WTC11 (cell line): ENCODE measurements at regions not wholly inside any gene's neighbourhood (a gene's known extent, or its start where the extent isn't known, plus 50 kb on each side); places are given as distances from the start of the nearest gene placed in this dataset.

Experiments used
- ATAC-seq: fragments of 200-7000 bp; cut with Tn5 transposase; 2 replicates; pipeline ENCODE4 v1.10.0; 2021; ENCODE audit warnings: mild to moderate bottlenecking, moderate library complexity
- CTCF ChIA-PET: fragments of 300-600 bp; sonication (Branson Sonifier 250); formaldehyde crosslinking; loops from one replicate; lab custom pipeline; 2021; ENCODE audit warnings: antibody characterized with exemption; lab: Charles Lee
- POLR2A ChIA-PET: fragments of 350-600 bp; sonication (Branson Sonifier 250); formaldehyde crosslinking; loops from one replicate; lab custom pipeline; 2021; ENCODE audit warnings: antibody characterized with exemption; lab: Charles Lee
- DNase-seq: peaks from one replicate; pipeline ENCODE4 v3.0.0; 2021; ENCODE audit warnings: low spot score
- H3K27ac Mint-ChIP-seq: 2 replicates; pipeline ENCODE4 v1.8.0; 2021; ENCODE audit warnings: mixed read lengths
- H3K27me3 Mint-ChIP-seq: 2 replicates; pipeline ENCODE4 v1.8.0; 2021; ENCODE audit warnings: low read depth, mild to moderate bottlenecking, moderate library complexity, mixed read lengths
- H3K36me3 Mint-ChIP-seq: 2 replicates; pipeline ENCODE4 v1.8.0; 2021; ENCODE audit warnings: mixed read lengths
- H3K4me1 Mint-ChIP-seq: 2 replicates; pipeline ENCODE4 v1.8.0; 2022; ENCODE audit warnings: mixed read lengths
- H3K4me3 Mint-ChIP-seq: 2 replicates; pipeline ENCODE4 v1.8.0; 2021; ENCODE audit warnings: mild to moderate bottlenecking, moderate library complexity, mixed read lengths
- H3K9me3 Mint-ChIP-seq: 2 replicates; pipeline ENCODE4 v1.8.0; 2021; ENCODE audit warnings: mixed read lengths
- CTCF ChIP-seq: fragments of 200-600 bp; IDR thresholded peaks from 2 replicates; pipeline ENCODE4 v1.8.0; 2022; ENCODE audit warnings: antibody characterized with exemption
- FOXJ3 ChIP-seq: sonication (generic); formaldehyde crosslinking; IDR thresholded peaks from 2 replicates; pipeline ENCODE4 v1.9.0; 2021; ENCODE audit warnings: missing genetic modification reagents, mild to moderate bottlenecking, borderline replicate concordance
- FOXK1 ChIP-seq: sonication (generic); formaldehyde crosslinking; IDR thresholded peaks from 2 replicates; pipeline ENCODE4 v1.8.0; 2022; ENCODE audit warnings: mild to moderate bottlenecking, moderate library complexity, missing genetic modification reagents
- HMGA2 ChIP-seq: fragments of 250-450 bp; sonication (Bioruptor Pico); IDR thresholded peaks from 2 replicates; pipeline ENCODE4 v1.4.0; 2021; ENCODE audit warnings: mild to moderate bottlenecking, moderate library complexity
- MYBL2 ChIP-seq: sonication (generic); formaldehyde crosslinking; IDR thresholded peaks from 2 replicates; pipeline ENCODE4 v1.8.1; 2023; ENCODE audit warnings: mild to moderate bottlenecking, moderate library complexity, missing genetic modification reagents
- NFE2L1 ChIP-seq: sonication (generic); formaldehyde crosslinking; IDR thresholded peaks from 2 replicates; pipeline ENCODE4 v1.8.1; 2023; ENCODE audit warnings: missing genetic modification reagents
- NR2C2 ChIP-seq: sonication (generic); formaldehyde crosslinking; IDR thresholded peaks from 2 replicates; pipeline ENCODE4 v1.8.0; 2022; ENCODE audit warnings: mild to moderate bottlenecking, missing genetic modification reagents
- NR3C1 ChIP-seq: sonication (generic); formaldehyde crosslinking; conservative IDR thresholded peaks from 2 replicates; pipeline ENCODE4 v1.8.1; 2023; ENCODE audit warnings: low read depth, mild to moderate bottlenecking, missing genetic modification reagents
- PRRX2 ChIP-seq: fragments of 250-450 bp; sonication (Bioruptor Pico); IDR thresholded peaks from 2 replicates; pipeline ENCODE4 v1.8.0; 2021; ENCODE audit warnings: mild to moderate bottlenecking
- SMAD3 ChIP-seq: sonication (generic); formaldehyde crosslinking; IDR thresholded peaks from 2 replicates; pipeline ENCODE4 v1.8.0; 2022; ENCODE audit warnings: missing genetic modification reagents, mild to moderate bottlenecking, borderline replicate concordance
- STAT6 ChIP-seq: sonication (generic); formaldehyde crosslinking; conservative IDR thresholded peaks from 2 replicates; pipeline ENCODE4 v1.8.1; 2023; ENCODE audit warnings: mild to moderate bottlenecking, low read depth, missing genetic modification reagents, moderate library complexity
- TCF7 ChIP-seq: sonication (generic); formaldehyde crosslinking; IDR thresholded peaks from 2 replicates; pipeline ENCODE4 v1.8.0; 2022; ENCODE audit warnings: mild to moderate bottlenecking, low read depth, missing genetic modification reagents, moderate library complexity
- TP53 ChIP-seq: sonication (generic); formaldehyde crosslinking; IDR thresholded peaks from 2 replicates; pipeline ENCODE4 v1.8.1; 2023; ENCODE audit warnings: mild to moderate bottlenecking, missing genetic modification reagents
- USF2 ChIP-seq: sonication (generic); formaldehyde crosslinking; IDR thresholded peaks from 2 replicates; pipeline ENCODE4 v1.8.1; 2023; ENCODE audit warnings: mild to moderate bottlenecking, missing genetic modification reagents, moderate library complexity
- ZBTB43 ChIP-seq: sonication (generic); formaldehyde crosslinking; IDR thresholded peaks from 2 replicates; pipeline ENCODE4 v1.8.1; 2023; ENCODE audit warnings: mild to moderate bottlenecking, missing genetic modification reagents
- ZNF138 ChIP-seq: sonication (generic); formaldehyde crosslinking; conservative IDR thresholded peaks from 2 replicates; pipeline ENCODE4 v1.8.1; 2022; ENCODE audit warnings: mild to moderate bottlenecking, moderate library complexity, missing genetic modification reagents
- TF ChIP-seq, protein P1 (sequence below): sonication (generic); formaldehyde crosslinking; IDR thresholded peaks from 2 replicates; pipeline ENCODE4 v1.8.0; 2023; ENCODE audit warnings: missing genetic modification reagents
- TF ChIP-seq, protein P2 (sequence below): sonication (generic); formaldehyde crosslinking; IDR thresholded peaks from 2 replicates; pipeline ENCODE4 v1.8.0; 2022; ENCODE audit warnings: missing genetic modification reagents
- TF ChIP-seq, protein P3 (sequence below): fragments of 250-450 bp; sonication (Bioruptor Pico); IDR thresholded peaks from 2 replicates; pipeline ENCODE4 v1.9.0; 2021; ENCODE audit warnings: mild to moderate bottlenecking, borderline replicate concordance

GRCh38 chr11:28393348-28393747 is 285.2 kb downstream of the METTL15 start:
- no peak overlapping the region for H3K27ac Mint-ChIP-seq
- H3K4me3 Mint-ChIP-seq: no peak overlapping the region
- H3K4me1 Mint-ChIP-seq: no peaks in the 10 kb centered on the region
- POLR2A ChIA-PET: no interaction called here
- no peaks in the 10 kb centered on the region for H3K36me3 Mint-ChIP-seq
- H3K27me3 Mint-ChIP-seq: no peaks in the 10 kb centered on the region
- TF ChIP-seq ZBTB43 (CRISPR knock-in tag): no peak
- no peak for TF ChIP-seq TP53 (CRISPR knock-in tag)
- TF ChIP-seq NR3C1 (CRISPR knock-in tag): no peak
- no peak for TF ChIP-seq TCF7
- no peak for TF ChIP-seq FOXK1 (CRISPR knock-in tag)
- TF ChIP-seq USF2 (CRISPR knock-in tag): no peak
- no peak for TF ChIP-seq NFE2L1 (CRISPR knock-in tag)
- TF ChIP-seq CTCF: no peak
- TF ChIP-seq NR2C2 (CRISPR knock-in tag): no peak
- peaks cover 4% of the 10 kb centered on the region; the same call in 1 of the 2 replicates for H3K9me3 Mint-ChIP-seq
- no peak for ATAC-seq
- CTCF ChIA-PET: no interaction called here
- DNase-seq: no peak

DNA sequence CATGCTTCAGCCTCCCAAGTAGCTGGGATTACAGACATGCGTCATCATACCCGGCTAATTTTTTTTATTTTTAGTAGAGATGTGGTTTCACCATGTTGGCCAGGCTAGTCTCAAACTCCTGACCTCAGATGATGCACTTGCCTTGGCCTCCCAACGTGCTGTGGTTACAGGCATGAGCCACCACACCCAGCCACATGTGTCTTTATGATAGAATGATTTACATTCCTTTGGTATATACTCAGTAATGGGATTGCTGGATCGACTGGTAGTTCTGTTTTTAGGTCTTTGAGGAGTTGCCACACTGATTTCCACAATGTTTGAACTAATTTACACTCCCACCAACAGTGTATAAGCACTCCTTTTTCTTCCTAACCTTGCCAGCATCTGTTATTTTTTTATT is 276.2 kb downstream of the METTL15 start:
- CTCF ChIA-PET: no interaction called here
- no peaks in the 10 kb centered on the region for H3K27me3 Mint-ChIP-seq
- no peak for ATAC-seq
- no peak for TF ChIP-seq ZNF138 (CRISPR knock-in tag)
- TF ChIP-seq, protein P1, sequence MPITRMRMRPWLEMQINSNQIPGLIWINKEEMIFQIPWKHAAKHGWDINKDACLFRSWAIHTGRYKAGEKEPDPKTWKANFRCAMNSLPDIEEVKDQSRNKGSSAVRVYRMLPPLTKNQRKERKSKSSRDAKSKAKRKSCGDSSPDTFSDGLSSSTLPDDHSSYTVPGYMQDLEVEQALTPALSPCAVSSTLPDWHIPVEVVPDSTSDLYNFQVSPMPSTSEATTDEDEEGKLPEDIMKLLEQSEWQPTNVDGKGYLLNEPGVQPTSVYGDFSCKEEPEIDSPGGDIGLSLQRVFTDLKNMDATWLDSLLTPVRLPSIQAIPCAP (CRISPR knock-in tag): no peak
- TF ChIP-seq, protein P2, sequence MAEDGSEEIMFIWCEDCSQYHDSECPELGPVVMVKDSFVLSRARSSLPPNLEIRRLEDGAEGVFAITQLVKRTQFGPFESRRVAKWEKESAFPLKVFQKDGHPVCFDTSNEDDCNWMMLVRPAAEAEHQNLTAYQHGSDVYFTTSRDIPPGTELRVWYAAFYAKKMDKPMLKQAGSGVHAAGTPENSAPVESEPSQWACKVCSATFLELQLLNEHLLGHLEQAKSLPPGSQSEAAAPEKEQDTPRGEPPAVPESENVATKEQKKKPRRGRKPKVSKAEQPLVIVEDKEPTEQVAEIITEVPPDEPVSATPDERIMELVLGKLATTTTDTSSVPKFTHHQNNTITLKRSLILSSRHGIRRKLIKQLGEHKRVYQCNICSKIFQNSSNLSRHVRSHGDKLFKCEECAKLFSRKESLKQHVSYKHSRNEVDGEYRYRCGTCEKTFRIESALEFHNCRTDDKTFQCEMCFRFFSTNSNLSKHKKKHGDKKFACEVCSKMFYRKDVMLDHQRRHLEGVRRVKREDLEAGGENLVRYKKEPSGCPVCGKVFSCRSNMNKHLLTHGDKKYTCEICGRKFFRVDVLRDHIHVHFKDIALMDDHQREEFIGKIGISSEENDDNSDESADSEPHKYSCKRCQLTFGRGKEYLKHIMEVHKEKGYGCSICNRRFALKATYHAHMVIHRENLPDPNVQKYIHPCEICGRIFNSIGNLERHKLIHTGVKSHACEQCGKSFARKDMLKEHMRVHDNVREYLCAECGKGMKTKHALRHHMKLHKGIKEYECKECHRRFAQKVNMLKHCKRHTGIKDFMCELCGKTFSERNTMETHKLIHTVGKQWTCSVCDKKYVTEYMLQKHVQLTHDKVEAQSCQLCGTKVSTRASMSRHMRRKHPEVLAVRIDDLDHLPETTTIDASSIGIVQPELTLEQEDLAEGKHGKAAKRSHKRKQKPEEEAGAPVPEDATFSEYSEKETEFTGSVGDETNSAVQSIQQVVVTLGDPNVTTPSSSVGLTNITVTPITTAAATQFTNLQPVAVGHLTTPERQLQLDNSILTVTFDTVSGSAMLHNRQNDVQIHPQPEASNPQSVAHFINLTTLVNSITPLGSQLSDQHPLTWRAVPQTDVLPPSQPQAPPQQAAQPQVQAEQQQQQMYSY (CRISPR knock-in tag): no peak
- TF ChIP-seq, protein P3, sequence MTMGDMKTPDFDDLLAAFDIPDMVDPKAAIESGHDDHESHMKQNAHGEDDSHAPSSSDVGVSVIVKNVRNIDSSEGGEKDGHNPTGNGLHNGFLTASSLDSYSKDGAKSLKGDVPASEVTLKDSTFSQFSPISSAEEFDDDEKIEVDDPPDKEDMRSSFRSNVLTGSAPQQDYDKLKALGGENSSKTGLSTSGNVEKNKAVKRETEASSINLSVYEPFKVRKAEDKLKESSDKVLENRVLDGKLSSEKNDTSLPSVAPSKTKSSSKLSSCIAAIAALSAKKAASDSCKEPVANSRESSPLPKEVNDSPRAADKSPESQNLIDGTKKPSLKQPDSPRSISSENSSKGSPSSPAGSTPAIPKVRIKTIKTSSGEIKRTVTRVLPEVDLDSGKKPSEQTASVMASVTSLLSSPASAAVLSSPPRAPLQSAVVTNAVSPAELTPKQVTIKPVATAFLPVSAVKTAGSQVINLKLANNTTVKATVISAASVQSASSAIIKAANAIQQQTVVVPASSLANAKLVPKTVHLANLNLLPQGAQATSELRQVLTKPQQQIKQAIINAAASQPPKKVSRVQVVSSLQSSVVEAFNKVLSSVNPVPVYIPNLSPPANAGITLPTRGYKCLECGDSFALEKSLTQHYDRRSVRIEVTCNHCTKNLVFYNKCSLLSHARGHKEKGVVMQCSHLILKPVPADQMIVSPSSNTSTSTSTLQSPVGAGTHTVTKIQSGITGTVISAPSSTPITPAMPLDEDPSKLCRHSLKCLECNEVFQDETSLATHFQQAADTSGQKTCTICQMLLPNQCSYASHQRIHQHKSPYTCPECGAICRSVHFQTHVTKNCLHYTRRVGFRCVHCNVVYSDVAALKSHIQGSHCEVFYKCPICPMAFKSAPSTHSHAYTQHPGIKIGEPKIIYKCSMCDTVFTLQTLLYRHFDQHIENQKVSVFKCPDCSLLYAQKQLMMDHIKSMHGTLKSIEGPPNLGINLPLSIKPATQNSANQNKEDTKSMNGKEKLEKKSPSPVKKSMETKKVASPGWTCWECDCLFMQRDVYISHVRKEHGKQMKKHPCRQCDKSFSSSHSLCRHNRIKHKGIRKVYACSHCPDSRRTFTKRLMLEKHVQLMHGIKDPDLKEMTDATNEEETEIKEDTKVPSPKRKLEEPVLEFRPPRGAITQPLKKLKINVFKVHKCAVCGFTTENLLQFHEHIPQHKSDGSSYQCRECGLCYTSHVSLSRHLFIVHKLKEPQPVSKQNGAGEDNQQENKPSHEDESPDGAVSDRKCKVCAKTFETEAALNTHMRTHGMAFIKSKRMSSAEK (CRISPR knock-in tag): no peak
- no peak for TF ChIP-seq MYBL2 (CRISPR knock-in tag)
- no peak for TF ChIP-seq FOXK1 (CRISPR knock-in tag)
- no peak for TF ChIP-seq PRRX2
- TF ChIP-seq SMAD3 (CRISPR knock-in tag): no peak
- no peak for TF ChIP-seq FOXJ3 (CRISPR knock-in tag)
- TF ChIP-seq HMGA2 (CRISPR knock-in tag): no peak
- TF ChIP-seq STAT6 (CRISPR knock-in tag): no peak

More for the DNA sequence above, 276.2 kb downstream of the METTL15 start:
- DNase-seq: no peak
- H3K4me3 Mint-ChIP-seq: no peak overlapping the region
- POLR2A ChIA-PET: no interaction called here
- H3K9me3 Mint-ChIP-seq: peaks cover 33% of the 10 kb centered on the region
- H3K36me3 Mint-ChIP-seq: peaks cover 6% of the 10 kb centered on the region; the same call in 1 of the 2 replicates
- no peak overlapping the region for H3K27ac Mint-ChIP-seq
- peaks cover 8% of the 10 kb centered on the region for H3K4me1 Mint-ChIP-seq
